ENCODE measurements at regions not wholly inside any gene's neighbourhood (a gene's known extent, or its start where the extent isn't known, plus 50 kb on each side); places are given as distances from the start of the nearest gene placed in this dataset.
"Not testable (repeated sequence)": the region's sequence is repeated elsewhere in the genome, so short reads cannot be mapped to it uniquely, and the experiment has no call there.

GRCh38 chr5:112555197-112555596, 136.1 kb upstream of the EPB41L4A start:
- FAIRE-seq: no peak
- TF ChIP-seq TAF1 (IDR thresholded peaks at IDR 0.05; ENCODE audit: borderline replicate concordance, low read depth, low read length) (no peak), POLR2AphosphoS5 (IDR thresholded peaks at IDR 0.05; ENCODE audit: low read depth, low read length) (no peak), POLR2A (IDR thresholded peaks at IDR 0.05; ENCODE audit: low read depth, low read length) (no peak)
- no peak for DNase-seq (ENCODE audit: insufficient read length)

GRCh38 chr5:112555691-112556090, 136.6 kb upstream of the EPB41L4A start:
- FAIRE-seq (no peak), DNase-seq (ENCODE audit: insufficient read length) (no peak)
- TF ChIP-seq TAF1 (IDR thresholded peaks at IDR 0.05; ENCODE audit: borderline replicate concordance, low read depth, low read length) (no peak), POLR2A (IDR thresholded peaks at IDR 0.05; ENCODE audit: low read depth, low read length) (no peak), POLR2AphosphoS5 (IDR thresholded peaks at IDR 0.05; ENCODE audit: low read depth, low read length) (no peak)

DNA sequence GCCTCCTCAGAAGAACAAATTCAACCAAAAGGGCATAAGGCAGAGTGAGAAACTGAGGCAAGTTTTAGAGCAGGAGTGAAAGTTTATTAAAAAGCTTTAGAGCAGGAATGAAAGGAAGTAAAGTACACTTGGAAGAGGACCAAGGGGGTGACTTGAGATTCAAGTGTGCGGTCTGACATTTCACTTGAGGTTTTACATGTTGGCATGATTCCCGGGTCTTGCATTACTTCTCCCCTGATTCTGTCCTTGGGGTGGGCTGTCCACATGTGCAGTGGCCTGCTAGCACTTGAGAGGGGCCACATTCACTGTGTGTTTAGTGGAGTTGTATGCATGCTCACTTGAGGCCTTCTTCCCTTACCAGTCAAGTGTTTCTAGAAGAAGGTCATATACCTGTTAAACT, 140.4 kb upstream of the EPB41L4A start:
- DNase-seq (ENCODE audit: insufficient read length): not testable (repeated sequence)
- FAIRE-seq: peak; percentile 46

- TF ChIP-seq TAF1 (IDR thresholded peaks at IDR 0.05; ENCODE audit: borderline replicate concordance, low read depth, low read length) (no peak), POLR2AphosphoS5 (IDR thresholded peaks at IDR 0.05; ENCODE audit: low read depth, low read length) (no peak), POLR2A (IDR thresholded peaks at IDR 0.05; ENCODE audit: low read depth, low read length) (no peak)
- FAIRE-seq (no peak), DNase-seq (ENCODE audit: insufficient read length) (no peak)
These were observed 141.3 kb upstream of the EPB41L4A start for GRCh38 chr5:112560371-112560770.

GRCh38 chr5:112563169-112563826, 144.2 kb upstream of the EPB41L4A start:
- DNase-seq (ENCODE audit: insufficient read length) (no peak), FAIRE-seq (no peak)
- TF ChIP-seq POLR2A (IDR thresholded peaks at IDR 0.05; ENCODE audit: low read depth, low read length) (no peak), POLR2AphosphoS5 (IDR thresholded peaks at IDR 0.05; ENCODE audit: low read depth, low read length) (no peak)

DNA sequence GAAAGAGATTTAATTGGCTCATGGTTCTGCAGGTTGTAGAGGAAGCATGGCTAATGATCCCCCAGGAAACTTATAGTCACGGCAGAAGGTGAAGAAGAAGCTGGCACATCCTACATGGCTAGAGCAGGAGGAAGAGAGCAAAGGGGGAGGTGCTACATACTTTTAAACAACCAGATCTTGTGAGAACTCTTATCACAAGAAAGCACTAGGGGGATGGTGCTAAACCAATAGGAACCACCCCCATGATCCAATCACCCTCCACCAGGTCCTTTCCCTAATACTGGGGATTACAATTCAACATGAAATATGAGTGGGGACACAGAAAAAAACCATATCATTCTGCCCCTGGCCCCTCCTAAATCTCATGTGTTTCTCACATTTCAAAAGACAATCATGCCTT, 147.2 kb upstream of the EPB41L4A start:
- no peak for FAIRE-seq
- TF ChIP-seq POLR2A (IDR thresholded peaks at IDR 0.05; ENCODE audit: low read depth, low read length) (no peak), TAF1 (IDR thresholded peaks at IDR 0.05; ENCODE audit: borderline replicate concordance, low read depth, low read length) (no peak), POLR2AphosphoS5 (IDR thresholded peaks at IDR 0.05; ENCODE audit: low read depth, low read length) (no peak)

GRCh38 chr5:112569596-112569995, 150.5 kb upstream of the EPB41L4A start:
- TF ChIP-seq POLR2A (IDR thresholded peaks at IDR 0.05; ENCODE audit: low read depth, low read length) (no peak), TAF1 (IDR thresholded peaks at IDR 0.05; ENCODE audit: borderline replicate concordance, low read depth, low read length) (no peak), POLR2AphosphoS5 (IDR thresholded peaks at IDR 0.05; ENCODE audit: low read depth, low read length) (no peak)
- FAIRE-seq (no peak), DNase-seq (ENCODE audit: insufficient read length) (no peak)

More for the DNA sequence above, 147.2 kb upstream of the EPB41L4A start:
- DNase-seq (ENCODE audit: insufficient read length): no peak

GRCh38 chr5:112570708-112571444, 151.8 kb upstream of the EPB41L4A start:
- no peak for FAIRE-seq
- TF ChIP-seq TAF1 (IDR thresholded peaks at IDR 0.05; ENCODE audit: borderline replicate concordance, low read depth, low read length) (no peak), POLR2AphosphoS5 (IDR thresholded peaks at IDR 0.05; ENCODE audit: low read depth, low read length) (no peak)
- DNase-seq (ENCODE audit: insufficient read length): no peak

GRCh38 chr5:112573441-112573840, 154.4 kb upstream of the EPB41L4A start:
- no peak for FAIRE-seq
- TF ChIP-seq POLR2AphosphoS5 (IDR thresholded peaks at IDR 0.05; ENCODE audit: low read depth, low read length): no peak
- no peak for TF ChIP-seq TAF1 (IDR thresholded peaks at IDR 0.05; ENCODE audit: borderline replicate concordance, low read depth, low read length)
- no peak for TF ChIP-seq POLR2A (IDR thresholded peaks at IDR 0.05; ENCODE audit: low read depth, low read length)
- DNase-seq (ENCODE audit: insufficient read length): no peak

GRCh38 chr5:112574536-112574935, 155.5 kb upstream of the EPB41L4A start:
- no peak for DNase-seq (ENCODE audit: insufficient read length)
- FAIRE-seq: no peak
- TF ChIP-seq TAF1 (IDR thresholded peaks at IDR 0.05; ENCODE audit: borderline replicate concordance, low read depth, low read length) (no peak), POLR2AphosphoS5 (IDR thresholded peaks at IDR 0.05; ENCODE audit: low read depth, low read length) (no peak)

GRCh38 chr5:112576298-112576925, 157.3 kb upstream of the EPB41L4A start:
- FAIRE-seq: no peak
- DNase-seq (ENCODE audit: insufficient read length): no peak
- TF ChIP-seq TAF1 (IDR thresholded peaks at IDR 0.05; ENCODE audit: borderline replicate concordance, low read depth, low read length) (no peak), POLR2A (IDR thresholded peaks at IDR 0.05; ENCODE audit: low read depth, low read length) (no peak), POLR2AphosphoS5 (IDR thresholded peaks at IDR 0.05; ENCODE audit: low read depth, low read length) (no peak)

DNA sequence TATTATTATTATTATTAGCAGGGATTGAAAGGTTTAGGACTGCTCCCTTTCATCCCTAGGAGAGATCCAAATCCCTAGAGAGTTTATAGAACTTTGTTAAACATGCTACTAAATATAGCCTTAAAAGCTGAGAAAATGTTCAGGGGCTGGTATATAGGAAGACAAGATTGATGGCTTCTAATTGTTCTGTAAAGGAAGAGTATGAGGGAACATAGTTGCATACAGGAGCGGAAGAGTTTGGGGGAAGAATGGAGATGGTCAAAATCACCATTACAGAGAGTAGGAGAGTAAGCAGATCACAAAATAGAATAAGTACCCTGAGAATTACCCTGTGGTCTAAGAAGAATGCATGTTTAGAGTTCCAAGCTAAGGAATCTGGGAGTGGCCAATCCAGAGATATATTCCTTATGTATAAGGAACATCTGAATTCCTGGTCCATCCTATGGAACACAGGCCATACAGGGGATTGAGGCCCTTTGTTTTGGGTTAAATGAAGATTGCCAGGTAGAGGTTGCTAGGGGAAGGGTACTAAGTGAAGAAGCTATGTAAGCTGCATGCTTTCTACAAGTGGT, 158.0 kb upstream of the APC start:
- no peak for DNase-seq (ENCODE audit: insufficient read length)
- TF ChIP-seq POLR2AphosphoS5 (IDR thresholded peaks at IDR 0.05; ENCODE audit: low read depth, low read length) (no peak), POLR2A (IDR thresholded peaks at IDR 0.05; ENCODE audit: low read depth, low read length) (no peak), TAF1 (IDR thresholded peaks at IDR 0.05; ENCODE audit: borderline replicate concordance, low read depth, low read length) (no peak)

More for the DNA sequence above, 158.0 kb upstream of the APC start:
- no peak for FAIRE-seq
